ENCODE measurements at regions not wholly inside any gene's neighbourhood (a gene's known extent, or its start where the extent isn't known, plus 50 kb on each side); places are given as distances from the start of the nearest gene placed in this dataset.

- TF ChIP-seq, protein P1, sequence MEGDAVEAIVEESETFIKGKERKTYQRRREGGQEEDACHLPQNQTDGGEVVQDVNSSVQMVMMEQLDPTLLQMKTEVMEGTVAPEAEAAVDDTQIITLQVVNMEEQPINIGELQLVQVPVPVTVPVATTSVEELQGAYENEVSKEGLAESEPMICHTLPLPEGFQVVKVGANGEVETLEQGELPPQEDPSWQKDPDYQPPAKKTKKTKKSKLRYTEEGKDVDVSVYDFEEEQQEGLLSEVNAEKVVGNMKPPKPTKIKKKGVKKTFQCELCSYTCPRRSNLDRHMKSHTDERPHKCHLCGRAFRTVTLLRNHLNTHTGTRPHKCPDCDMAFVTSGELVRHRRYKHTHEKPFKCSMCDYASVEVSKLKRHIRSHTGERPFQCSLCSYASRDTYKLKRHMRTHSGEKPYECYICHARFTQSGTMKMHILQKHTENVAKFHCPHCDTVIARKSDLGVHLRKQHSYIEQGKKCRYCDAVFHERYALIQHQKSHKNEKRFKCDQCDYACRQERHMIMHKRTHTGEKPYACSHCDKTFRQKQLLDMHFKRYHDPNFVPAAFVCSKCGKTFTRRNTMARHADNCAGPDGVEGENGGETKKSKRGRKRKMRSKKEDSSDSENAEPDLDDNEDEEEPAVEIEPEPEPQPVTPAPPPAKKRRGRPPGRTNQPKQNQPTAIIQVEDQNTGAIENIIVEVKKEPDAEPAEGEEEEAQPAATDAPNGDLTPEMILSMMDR (IDR thresholded peaks at IDR 0.05; ENCODE audit: insufficient read depth, low read length, poor library complexity, severe bottlenecking), result no peak
- no peak for TF ChIP-seq EZH2phosphoT487 (conservative IDR thresholded peaks at IDR 0.05; ENCODE audit: low read length)
Measured at GRCh38 chr2:3104261-3104660, 273.4 kb downstream of the EIPR1 start.

Data from SU-DHL-6 (cell line).